CD14-positive monocyte (primary cell): ENCODE measurements at regions not wholly inside any gene's neighbourhood (a gene's known extent, or its start where the extent isn't known, plus 50 kb on each side); places are given as distances from the start of the nearest gene placed in this dataset.
"Not testable (repeated sequence)": the region's sequence is repeated elsewhere in the genome, so short reads cannot be mapped to it uniquely, and the experiment has no call there.

Experiments used
- DNase-seq, 3 donors: peaks; one replicate each; pipeline ENCODE4 v3.0.0-alpha.2; 2011 to 2022
- H2AFZ ChIP-seq: 2 replicates; pipeline ENCODE4 v1.6.0; 2012; ENCODE audit warnings: mild to moderate bottlenecking, low read depth, low read length, inconsistent platforms; ENCODE audit not compliant: insufficient read depth, poor library complexity, severe bottlenecking
- H3K27ac ChIP-seq, 2 donors: 1 replicate in 1 of 2; 2 replicates in 1 of 2; pipeline ENCODE4 v1.5.1; 2012 to 2013; ENCODE audit warnings: low read length in 2 of 2, control low read depth in 1 of 2, inconsistent platforms in 1 of 2, low read depth in 1 of 2, mild to moderate bottlenecking in 1 of 2
- H3K27me3 ChIP-seq, 2 donors: one replicate each; pipeline versions ENCODE4 v1.6.0 to v1.6.1; 2011 to 2013; ENCODE audit warnings: low read length in 2 of 2; ENCODE audit not compliant: control insufficient read depth in 2 of 2, insufficient read depth in 2 of 2
- H3K36me3 ChIP-seq, 2 donors: replicated peaks in 1 of 2; 1 replicate in 1 of 2; 2 replicates in 1 of 2; pipeline versions ENCODE4 v1.5.1 to v1.6.1; 2012 to 2013; ENCODE audit warnings: low read length in 2 of 2, control low read depth in 1 of 2, inconsistent platforms in 1 of 2, mild to moderate bottlenecking in 1 of 2; ENCODE audit not compliant: insufficient read depth in 2 of 2, control insufficient read depth in 1 of 2
- H3K4me1 ChIP-seq, 2 donors: 1 replicate in 1 of 2; 2 replicates in 1 of 2; pipeline versions ENCODE4 v1.5.1 to v1.6.1; 2012 to 2013; ENCODE audit warnings: low read length in 2 of 2, control low read depth in 1 of 2, inconsistent platforms in 1 of 2, mild to moderate bottlenecking in 1 of 2, moderate library complexity in 1 of 2; ENCODE audit not compliant: insufficient read depth in 2 of 2, control insufficient read depth in 1 of 2
- H3K4me2 ChIP-seq: replicated peaks from 2 replicates; pipeline ENCODE3; 2012; ENCODE audit warnings: low read length, moderate library complexity, mild to moderate bottlenecking; ENCODE audit not compliant: poor library complexity, severe bottlenecking; ENCODE audit errors: extremely low read depth
- H3K4me3 ChIP-seq, 3 experiments: fragments of 200-600 bp in 1 of 3; sonication (generic) in 1 of 3; replicated peaks in 1 of 3; 1 replicate in 2 of 3; 2 replicates in 1 of 3; pipeline ENCODE4 v1.5.1; 2011 to 2013; ENCODE audit warnings: low read length in 3 of 3, mild to moderate bottlenecking in 3 of 3, control low read depth in 2 of 3, low read depth in 2 of 3, inconsistent platforms in 1 of 3, moderate library complexity in 1 of 3
- H3K79me2 ChIP-seq: 2 replicates; pipeline ENCODE4 v1.6.0; 2012; ENCODE audit warnings: mild to moderate bottlenecking, control low read depth, inconsistent platforms, low read length, moderate library complexity; ENCODE audit not compliant: insufficient read depth
- H3K9ac ChIP-seq: 2 replicates; pipeline ENCODE4 v1.6.0; 2017; ENCODE audit warnings: low read length, mild to moderate bottlenecking; ENCODE audit not compliant: insufficient read depth, poor library complexity, severe bottlenecking
- H3K9me3 ChIP-seq, 2 donors: replicated peaks in 1 of 2; 1 replicate in 1 of 2; 2 replicates in 1 of 2; pipeline versions ENCODE4 v1.5.1 to v1.6.1; 2012 to 2013; ENCODE audit warnings: low read length in 2 of 2, control low read depth in 1 of 2; ENCODE audit not compliant: control insufficient read depth in 1 of 2, insufficient read depth in 1 of 2
- H4K20me1 ChIP-seq: 2 replicates; pipeline ENCODE4 v1.6.0; 2012; ENCODE audit warnings: mild to moderate bottlenecking, low read length, control low read depth, moderate library complexity; ENCODE audit not compliant: insufficient read depth
- H3K27ac Mint-ChIP-seq, 7 donors: one replicate each; pipeline ENCODE4 v1.8.0; 2020; ENCODE audit warnings: mild to moderate bottlenecking in 7 of 7, mixed read lengths in 7 of 7, moderate library complexity in 6 of 7, inconsistent platforms in 2 of 7
- H3K27me3 Mint-ChIP-seq, 3 donors: one replicate each; pipeline ENCODE4 v1.8.0; 2021 to 2022; ENCODE audit warnings: low read depth in 3 of 3, mild to moderate bottlenecking in 3 of 3, mixed read lengths in 3 of 3, moderate library complexity in 3 of 3, inconsistent platforms in 1 of 3
- H3K36me3 Mint-ChIP-seq, 2 donors: one replicate each; pipeline ENCODE4 v1.8.0; 2020; ENCODE audit warnings: mixed read lengths in 2 of 2, inconsistent platforms in 1 of 2, mild to moderate bottlenecking in 1 of 2
- H3K4me1 Mint-ChIP-seq: one replicate; pipeline ENCODE4 v1.8.0; 2020; ENCODE audit warnings: mild to moderate bottlenecking, mixed read lengths
- H3K4me3 Mint-ChIP-seq, 2 donors: one replicate each; pipeline ENCODE4 v1.8.0; 2020; ENCODE audit warnings: mild to moderate bottlenecking in 2 of 2, mixed read lengths in 2 of 2, moderate library complexity in 1 of 2
- H3K9me3 Mint-ChIP-seq, 7 donors: one replicate each; pipeline ENCODE4 v1.8.0; 2020 to 2022; ENCODE audit warnings: mixed read lengths in 7 of 7, mild to moderate bottlenecking in 6 of 7, moderate library complexity in 6 of 7, inconsistent platforms in 2 of 7
- WGBS: methylation state at CpG from one replicate; pipeline ENCODE4 v1.1.5; 2013; ENCODE audit warnings: missing lambda C conversion rate; ENCODE audit not compliant: insufficient coverage; 5-methylcytosine and 5-hydroxymethylcytosine counted together
- intact Hi-C, 2 donors: fragments of 100-400 bp; cut with micrococcal nuclease; formaldehyde crosslinking; loops; one replicate each; pipeline versions ENCODE4 v1.15.0 to v1.15.1; 2023
- TF ChIP-seq, protein P1 (sequence below): fragments of 200-600 bp; IDR thresholded peaks from one replicate; pipeline ENCODE4 v1.8.0; 2022; ENCODE audit warnings: antibody characterized with exemption, mild to moderate bottlenecking

DNA sequence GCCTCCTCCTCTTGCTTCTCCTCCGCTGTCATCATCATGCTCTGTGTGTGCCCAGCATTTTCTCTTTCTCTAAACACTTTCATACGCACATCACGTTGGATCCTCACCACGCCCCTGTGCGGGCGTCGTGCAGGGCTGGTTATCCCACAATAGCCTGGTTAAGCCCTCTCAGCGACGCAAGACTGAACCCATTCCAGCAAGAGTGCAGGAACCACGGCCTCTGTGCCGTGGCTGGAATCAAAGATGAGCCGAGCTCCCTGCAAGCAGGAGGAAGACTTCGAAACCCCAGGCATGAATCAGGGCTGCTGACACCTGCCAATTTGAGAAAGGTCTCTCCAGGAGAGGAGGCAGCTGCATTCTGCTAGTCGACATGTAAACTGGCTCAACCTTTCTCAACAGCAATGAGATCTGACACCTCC lies 74.8 kb upstream of the FOXK1 start:
- Histone ChIP-seq H3K79me2 (no peaks in the 10 kb centered on the region), H3K36me3 (no peaks in the 10 kb centered on the region), H3K4me2 (no peak overlapping the region), H4K20me1 (no peaks in the 10 kb centered on the region), H2AFZ (no peak overlapping the region), H3K27ac (no peak overlapping the region), H3K9ac (no peak overlapping the region), H3K4me1 (peaks cover 2 to 3% of the 10 kb centered on the region in 2 donors), H3K9me3 (no peaks in the 10 kb centered on the region), H3K27me3 (no peaks in the 10 kb centered on the region), H3K4me3 (no peak overlapping the region)
- H3K4me3 Mint-ChIP-seq = no peak overlapping the region
- H3K27ac Mint-ChIP-seq = no peak overlapping the region
- 90% methylated on average over 13 of the region's 14 CpGs for WGBS
- peaks cover 0 to 6% (median 4%) of the 10 kb centered on the region in 3 donors for H3K27me3 Mint-ChIP-seq
- peaks cover 0 to 2% (median 0%) of the 10 kb centered on the region in 7 donors for H3K9me3 Mint-ChIP-seq
- no peaks in the 10 kb centered on the region for H3K36me3 Mint-ChIP-seq
- DNase-seq = no peak
- H3K4me1 Mint-ChIP-seq = peaks cover 2% of the 10 kb centered on the region
- intact Hi-C loops = no loop called here
- TF ChIP-seq, protein P1, sequence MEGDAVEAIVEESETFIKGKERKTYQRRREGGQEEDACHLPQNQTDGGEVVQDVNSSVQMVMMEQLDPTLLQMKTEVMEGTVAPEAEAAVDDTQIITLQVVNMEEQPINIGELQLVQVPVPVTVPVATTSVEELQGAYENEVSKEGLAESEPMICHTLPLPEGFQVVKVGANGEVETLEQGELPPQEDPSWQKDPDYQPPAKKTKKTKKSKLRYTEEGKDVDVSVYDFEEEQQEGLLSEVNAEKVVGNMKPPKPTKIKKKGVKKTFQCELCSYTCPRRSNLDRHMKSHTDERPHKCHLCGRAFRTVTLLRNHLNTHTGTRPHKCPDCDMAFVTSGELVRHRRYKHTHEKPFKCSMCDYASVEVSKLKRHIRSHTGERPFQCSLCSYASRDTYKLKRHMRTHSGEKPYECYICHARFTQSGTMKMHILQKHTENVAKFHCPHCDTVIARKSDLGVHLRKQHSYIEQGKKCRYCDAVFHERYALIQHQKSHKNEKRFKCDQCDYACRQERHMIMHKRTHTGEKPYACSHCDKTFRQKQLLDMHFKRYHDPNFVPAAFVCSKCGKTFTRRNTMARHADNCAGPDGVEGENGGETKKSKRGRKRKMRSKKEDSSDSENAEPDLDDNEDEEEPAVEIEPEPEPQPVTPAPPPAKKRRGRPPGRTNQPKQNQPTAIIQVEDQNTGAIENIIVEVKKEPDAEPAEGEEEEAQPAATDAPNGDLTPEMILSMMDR = no peak

DNA sequence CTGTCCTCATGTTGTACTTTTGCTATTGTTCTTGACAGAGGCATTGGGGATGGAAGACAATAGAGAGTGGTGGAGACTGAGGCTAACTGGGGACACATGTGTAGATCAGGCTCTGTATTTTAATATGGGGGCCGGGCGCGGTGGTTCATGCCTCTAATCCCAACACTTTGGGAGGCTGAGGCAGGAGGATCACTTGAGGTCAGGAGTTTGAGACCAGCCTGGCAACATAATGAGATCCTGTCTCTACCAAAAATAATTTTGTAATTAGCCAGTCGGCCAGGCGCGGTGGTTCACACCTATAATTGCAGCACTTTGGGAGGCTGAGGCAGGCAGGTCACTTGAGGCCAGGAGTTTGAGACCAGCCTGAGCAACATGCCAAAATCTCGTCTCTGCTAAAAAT lies 72.5 kb upstream of the FOXK1 start:
- peaks cover 20% of the 10 kb centered on the region for H3K4me1 Mint-ChIP-seq
- H3K9me3 Mint-ChIP-seq, H3K4me3 Mint-ChIP-seq, H3K27ac Mint-ChIP-seq, H3K4me2 ChIP-seq, intact Hi-C loops, H3K9me3 ChIP-seq, H2AFZ ChIP-seq, H4K20me1 ChIP-seq, H3K27me3 Mint-ChIP-seq, H3K27me3 ChIP-seq, H3K27ac ChIP-seq, DNase-seq, H3K4me3 ChIP-seq, H3K36me3 ChIP-seq, H3K79me2 ChIP-seq, H3K9ac ChIP-seq, H3K36me3 Mint-ChIP-seq: not testable (repeated sequence)
- 94% methylated on average over 6 of the region's 7 CpGs for WGBS
- H3K4me1 ChIP-seq = peaks cover 19 to 21% of the 10 kb centered on the region in 2 donors
